Activated naive CD8-positive, alpha-beta T cell treated with anti-CD3 and anti-CD28 coated beads, Interleukin-2, amount 50 U/mL, for 24 hours (primary cell): ENCODE measurements at regions not wholly inside any gene's neighbourhood (a gene's known extent, or its start where the extent isn't known, plus 50 kb on each side); places are given as distances from the start of the nearest gene placed in this dataset.

Experiments
- ATAC-seq: fragments of 150-1000 bp; cut with Tn5 transposase; one replicate; pipeline ENCODE4 v1.10.0; 2021
- DNase-seq: peaks from one replicate; pipeline ENCODE4 v3.0.0; 2021
- H3K27ac Mint-ChIP-seq: one replicate; pipeline ENCODE4 v1.8.0; 2021; ENCODE audit warnings: mild to moderate bottlenecking, mixed read lengths
- H3K27me3 Mint-ChIP-seq: one replicate; pipeline ENCODE4 v1.8.0; 2021; ENCODE audit warnings: mixed read lengths
- H3K36me3 Mint-ChIP-seq: one replicate; pipeline ENCODE4 v1.8.0; 2021; ENCODE audit warnings: low read depth, mixed read lengths
- H3K4me1 Mint-ChIP-seq: one replicate; pipeline ENCODE4 v1.8.0; 2021; ENCODE audit warnings: mixed read lengths
- H3K4me3 Mint-ChIP-seq: one replicate; pipeline ENCODE4 v1.8.0; 2021; ENCODE audit warnings: mild to moderate bottlenecking, moderate library complexity, mixed read lengths
- H3K9me3 Mint-ChIP-seq: one replicate; pipeline ENCODE4 v1.8.0; 2021; ENCODE audit warnings: mixed read lengths

- Mint-ChIP-seq H3K4me3 (no peak overlapping the region), H3K4me1 (no peaks in the 10 kb centered on the region), H3K27me3 (no peaks in the 10 kb centered on the region), H3K36me3 (no peaks in the 10 kb centered on the region), H3K9me3 (no peaks in the 10 kb centered on the region), H3K27ac (no peak overlapping the region)
- DNase-seq (no peak), ATAC-seq (no peak)
Observed at GRCh38 chr2:188050726-188051125, 240.9 kb upstream of the GULP1 start.

- Mint-ChIP-seq H3K4me3 (no peak overlapping the region), H3K27ac (no peak overlapping the region), H3K9me3 (no peaks in the 10 kb centered on the region), H3K4me1 (no peaks in the 10 kb centered on the region), H3K36me3 (no peaks in the 10 kb centered on the region), H3K27me3 (no peaks in the 10 kb centered on the region)
- no peak for DNase-seq
- no peak for ATAC-seq
Observed at GRCh38 chr2:188051706-188052105, 240.0 kb upstream of the GULP1 start.

- Mint-ChIP-seq H3K4me3 (no peak overlapping the region), H3K27ac (no peak overlapping the region), H3K27me3 (peaks cover 2% of the 10 kb centered on the region), H3K9me3 (peaks cover 8% of the 10 kb centered on the region), H3K4me1 (no peaks in the 10 kb centered on the region), H3K36me3 (no peaks in the 10 kb centered on the region)
- ATAC-seq: no peak
- no peak for DNase-seq
Observed at GRCh38 chr2:188065386-188065785, 226.3 kb upstream of the GULP1 start.

GRCh38 chr2:188068093-188068492 lies 223.6 kb upstream of the GULP1 start:
- Mint-ChIP-seq H3K9me3 (peaks cover 22% of the 10 kb centered on the region), H3K27ac (no peak overlapping the region), H3K27me3 (peaks cover 2% of the 10 kb centered on the region), H3K4me3 (no peak overlapping the region), H3K4me1 (no peaks in the 10 kb centered on the region), H3K36me3 (no peaks in the 10 kb centered on the region)
- no peak for DNase-seq
- ATAC-seq: no peak

GRCh38 chr2:188076149-188077056 lies 215.3 kb upstream of the GULP1 start:
- Mint-ChIP-seq H3K9me3 (peaks cover 20% of the 10 kb centered on the region), H3K27ac (no peak overlapping the region), H3K4me1 (no peaks in the 10 kb centered on the region), H3K36me3 (no peaks in the 10 kb centered on the region), H3K4me3 (no peak overlapping the region), H3K27me3 (no peaks in the 10 kb centered on the region)
- ATAC-seq: no peak
- DNase-seq: no peak

GRCh38 chr2:188077757-188078156 lies 213.9 kb upstream of the GULP1 start:
- Mint-ChIP-seq H3K4me3 (no peak overlapping the region), H3K4me1 (no peaks in the 10 kb centered on the region), H3K27ac (no peak overlapping the region), H3K9me3 (peaks cover 12% of the 10 kb centered on the region), H3K27me3 (no peaks in the 10 kb centered on the region), H3K36me3 (no peaks in the 10 kb centered on the region)
- DNase-seq: no peak
- no peak for ATAC-seq

- Mint-ChIP-seq H3K27me3 (no peaks in the 10 kb centered on the region), H3K27ac (no peak overlapping the region), H3K4me1 (no peaks in the 10 kb centered on the region), H3K9me3 (peaks cover 8% of the 10 kb centered on the region), H3K36me3 (no peaks in the 10 kb centered on the region), H3K4me3 (no peak overlapping the region)
- no peak for ATAC-seq
- DNase-seq: no peak
Observed at GRCh38 chr2:188078534-188078933, 213.1 kb upstream of the GULP1 start.

- ATAC-seq: no peak
- no peak for DNase-seq
Observed at GRCh38 chr2:188079196-188079595, 212.5 kb upstream of the GULP1 start.

GRCh38 chr2:188085421-188085820 lies 206.3 kb upstream of the GULP1 start:
- H3K4me3 Mint-ChIP-seq: no peak overlapping the region
- no peak overlapping the region for H3K27ac Mint-ChIP-seq
- no peaks in the 10 kb centered on the region for H3K4me1 Mint-ChIP-seq
- H3K9me3 Mint-ChIP-seq: no peaks in the 10 kb centered on the region
- H3K36me3 Mint-ChIP-seq: no peaks in the 10 kb centered on the region
- ATAC-seq: no peak
- DNase-seq: no peak
- peaks cover 2% of the 10 kb centered on the region for H3K27me3 Mint-ChIP-seq

More at GRCh38 chr2:188079196-188079595, 212.5 kb upstream of the GULP1 start:
- H3K27ac Mint-ChIP-seq: no peak overlapping the region
- H3K4me3 Mint-ChIP-seq: no peak overlapping the region
- peaks cover 8% of the 10 kb centered on the region for H3K9me3 Mint-ChIP-seq
- H3K4me1 Mint-ChIP-seq: no peaks in the 10 kb centered on the region
- H3K27me3 Mint-ChIP-seq: no peaks in the 10 kb centered on the region
- no peaks in the 10 kb centered on the region for H3K36me3 Mint-ChIP-seq

- ATAC-seq (no peak), DNase-seq (no peak)
- H3K27ac Mint-ChIP-seq: no peak overlapping the region
- no peaks in the 10 kb centered on the region for H3K9me3 Mint-ChIP-seq
- H3K4me3 Mint-ChIP-seq: no peak overlapping the region
- H3K36me3 Mint-ChIP-seq: no peaks in the 10 kb centered on the region
- no peaks in the 10 kb centered on the region for H3K4me1 Mint-ChIP-seq
- peaks cover 2% of the 10 kb centered on the region for H3K27me3 Mint-ChIP-seq
Observed at GRCh38 chr2:188089901-188090300, 201.8 kb upstream of the GULP1 start.

GRCh38 chr2:188091220-188091619 lies 200.5 kb upstream of the GULP1 start:
- Mint-ChIP-seq H3K36me3 (no peaks in the 10 kb centered on the region), H3K27me3 (no peaks in the 10 kb centered on the region), H3K4me3 (no peak overlapping the region), H3K27ac (no peak overlapping the region), H3K9me3 (no peaks in the 10 kb centered on the region), H3K4me1 (no peaks in the 10 kb centered on the region)
- DNase-seq (no peak), ATAC-seq (no peak)

- DNase-seq: no peak
- H3K4me3 Mint-ChIP-seq: no peak overlapping the region
- H3K9me3 Mint-ChIP-seq: no peaks in the 10 kb centered on the region
- no peaks in the 10 kb centered on the region for H3K4me1 Mint-ChIP-seq
- H3K27me3 Mint-ChIP-seq: no peaks in the 10 kb centered on the region
- no peak for ATAC-seq
- H3K27ac Mint-ChIP-seq: no peak overlapping the region
- H3K36me3 Mint-ChIP-seq: no peaks in the 10 kb centered on the region
Observed at GRCh38 chr2:188092734-188093133, 198.9 kb upstream of the GULP1 start.

GRCh38 chr2:188096910-188097309 lies 194.8 kb upstream of the GULP1 start:
- H3K4me3 Mint-ChIP-seq: no peak overlapping the region
- H3K27ac Mint-ChIP-seq: no peak overlapping the region
- no peaks in the 10 kb centered on the region for H3K36me3 Mint-ChIP-seq
- ATAC-seq (no peak), DNase-seq (no peak)
- no peaks in the 10 kb centered on the region for H3K27me3 Mint-ChIP-seq
- no peaks in the 10 kb centered on the region for H3K9me3 Mint-ChIP-seq
- no peaks in the 10 kb centered on the region for H3K4me1 Mint-ChIP-seq

GRCh38 chr2:188102881-188103280 lies 188.8 kb upstream of the GULP1 start:
- Mint-ChIP-seq H3K27me3 (no peaks in the 10 kb centered on the region), H3K4me3 (no peak overlapping the region), H3K36me3 (no peaks in the 10 kb centered on the region), H3K4me1 (no peaks in the 10 kb centered on the region), H3K9me3 (no peaks in the 10 kb centered on the region), H3K27ac (no peak overlapping the region)
- no peak for ATAC-seq
- no peak for DNase-seq

GRCh38 chr2:188114014-188114413 lies 177.7 kb upstream of the GULP1 start:
- Mint-ChIP-seq H3K9me3 (no peaks in the 10 kb centered on the region), H3K4me3 (no peak overlapping the region), H3K27me3 (no peaks in the 10 kb centered on the region), H3K4me1 (no peaks in the 10 kb centered on the region), H3K27ac (no peak overlapping the region), H3K36me3 (no peaks in the 10 kb centered on the region)
- ATAC-seq: no peak
- no peak for DNase-seq
